Activated CD4-positive, alpha-beta T cell treated with anti-CD3 and anti-CD28 coated beads for 4 hours (primary cell): ENCODE measurements at regions not wholly inside any gene's neighbourhood (a gene's known extent, or its start where the extent isn't known, plus 50 kb on each side); places are given as distances from the start of the nearest gene placed in this dataset.

Experiments used
- DNase-seq, 2 donors: peaks; one replicate each; pipeline ENCODE4 v3.0.0-alpha.2; 2020

DNA sequence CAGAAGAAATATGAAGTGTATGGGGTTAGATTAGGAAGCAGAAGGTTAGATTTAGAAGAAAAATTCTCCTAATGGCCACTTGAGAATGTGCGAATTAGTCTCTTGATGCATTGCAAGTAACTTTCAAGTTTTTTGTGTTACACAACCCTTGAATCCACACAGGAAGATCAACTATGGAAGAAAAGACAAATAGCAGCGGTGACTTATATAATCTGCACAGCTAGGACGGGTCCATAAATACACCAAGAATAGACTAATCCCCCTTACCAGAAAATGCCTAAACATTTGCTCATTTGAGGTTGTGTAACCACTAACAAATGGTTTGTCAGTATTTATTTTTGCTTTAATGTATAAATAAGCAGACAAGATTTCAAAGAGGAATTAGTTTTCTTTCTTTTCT, 182.6 kb downstream of the TGFB2 start:
- no peak for DNase-seq

DNA sequence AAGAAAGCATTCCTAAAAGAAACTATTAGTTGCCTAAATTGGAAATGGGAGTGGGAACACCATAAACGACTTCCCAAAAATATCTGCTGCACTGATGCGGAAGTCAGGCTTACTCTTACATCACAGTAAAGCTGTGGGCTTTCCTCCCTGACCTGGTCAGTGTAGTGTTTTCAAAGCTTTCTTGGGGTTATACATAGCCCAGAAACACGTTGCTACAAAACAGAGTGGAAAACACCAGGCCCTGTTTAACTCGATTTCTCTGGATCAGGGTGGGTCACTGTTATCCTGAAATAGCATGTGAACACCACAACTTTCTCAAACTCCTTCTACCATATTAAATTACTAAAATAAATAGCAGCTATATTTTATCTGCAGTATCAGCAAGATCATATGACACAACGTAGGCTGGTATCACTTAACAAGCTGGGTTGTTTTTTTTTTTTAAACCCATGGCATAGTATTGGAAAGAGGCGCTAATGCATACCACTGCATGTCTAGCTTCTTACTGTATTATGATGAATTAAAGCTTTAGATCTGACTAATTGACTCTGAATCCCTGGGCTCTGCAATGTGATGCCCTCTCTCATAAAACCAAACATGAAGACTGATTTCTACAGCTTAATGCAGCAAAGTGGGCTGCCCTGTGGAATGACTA, 184.6 kb downstream of the TGFB2 start:
- no peak for DNase-seq

DNA sequence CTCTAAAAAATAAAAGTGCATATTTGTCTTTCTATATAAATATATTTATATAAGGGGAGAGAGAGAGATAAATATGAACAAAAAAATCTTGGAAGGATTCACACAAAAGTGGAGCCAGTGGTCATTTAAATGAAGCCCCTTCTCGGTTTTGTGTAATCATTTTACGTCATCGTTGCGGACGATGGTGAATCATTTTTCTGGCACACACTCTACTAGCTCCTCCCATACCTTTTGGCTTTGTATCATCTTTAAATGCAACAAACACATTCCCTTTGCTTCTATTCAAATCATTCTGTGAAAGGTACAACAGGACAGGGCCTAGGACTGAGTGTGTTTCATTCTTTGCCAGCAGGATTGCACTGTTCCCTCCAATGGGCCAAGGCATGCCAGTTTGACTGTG, 186.8 kb downstream of the TGFB2 start:
- DNase-seq, result no peak

DNA sequence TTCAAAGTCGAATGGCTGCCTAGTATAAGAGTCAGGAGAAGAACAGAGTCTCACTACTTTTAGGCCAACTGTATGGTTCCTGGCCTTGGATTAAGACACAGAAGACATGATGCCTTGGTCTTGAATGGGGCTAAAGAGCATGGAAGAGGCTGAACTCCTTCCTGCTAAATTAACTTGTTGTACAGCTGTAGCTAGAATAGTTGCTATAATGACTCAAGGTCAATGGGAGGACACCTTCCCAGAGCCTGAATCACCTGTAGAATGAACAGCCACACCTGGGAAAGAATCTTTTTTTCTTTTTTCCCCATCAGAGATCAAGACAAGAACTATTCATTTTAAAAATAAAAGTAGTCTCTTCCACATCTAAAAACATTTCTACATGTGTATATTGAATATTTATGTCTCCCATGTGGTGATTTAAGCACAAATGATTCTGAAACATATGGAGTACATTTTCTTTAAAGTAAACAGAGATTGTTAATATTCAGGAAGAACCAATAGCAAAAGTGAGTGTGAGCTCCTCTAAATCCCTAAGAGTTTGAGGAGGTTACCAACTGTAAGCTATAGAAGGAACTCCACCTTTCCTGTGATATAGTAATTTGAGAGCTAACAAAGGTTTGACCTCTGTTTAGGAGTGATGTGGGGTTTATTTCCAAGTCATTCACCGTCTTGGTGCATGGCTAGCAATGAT, 191.3 kb downstream of the TGFB2 start:
- no peak for DNase-seq

DNA sequence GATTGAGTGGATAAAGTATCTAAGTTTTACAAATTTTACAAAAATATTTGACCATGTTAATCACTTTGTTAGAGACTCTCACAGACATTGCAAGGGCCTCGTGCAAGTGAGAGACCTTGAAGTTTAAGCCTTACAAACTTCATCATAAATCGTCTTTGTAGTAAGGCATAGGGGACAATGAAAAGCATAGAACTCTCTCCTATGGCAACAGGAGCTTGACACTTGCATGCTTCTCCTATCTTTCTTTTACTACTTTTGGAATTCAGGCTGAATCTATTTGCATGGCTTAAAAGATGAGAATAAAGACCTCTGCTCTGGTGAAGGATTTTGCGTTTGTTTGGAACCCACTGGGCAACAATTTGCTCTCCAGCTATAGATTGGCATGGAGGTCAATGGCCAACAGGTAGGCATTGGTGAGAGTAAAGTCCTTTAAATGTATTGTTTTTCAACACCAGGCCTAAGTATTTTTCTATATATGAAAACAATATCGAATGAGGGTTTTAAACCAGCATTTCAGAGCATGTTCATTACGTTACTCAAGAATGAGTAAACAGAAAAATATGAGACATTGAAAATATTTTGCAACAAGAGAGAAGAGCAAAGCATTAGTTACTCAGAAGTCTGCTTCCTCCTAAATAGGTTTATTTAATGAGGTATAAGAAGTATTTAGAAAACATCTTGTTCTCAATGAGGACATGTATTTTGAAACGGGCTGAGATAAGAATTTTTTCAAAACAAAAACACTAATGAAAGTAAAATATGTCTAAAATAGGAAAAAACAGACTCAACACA, 192.2 kb downstream of the TGFB2 start:
- DNase-seq, result no peak

DNA sequence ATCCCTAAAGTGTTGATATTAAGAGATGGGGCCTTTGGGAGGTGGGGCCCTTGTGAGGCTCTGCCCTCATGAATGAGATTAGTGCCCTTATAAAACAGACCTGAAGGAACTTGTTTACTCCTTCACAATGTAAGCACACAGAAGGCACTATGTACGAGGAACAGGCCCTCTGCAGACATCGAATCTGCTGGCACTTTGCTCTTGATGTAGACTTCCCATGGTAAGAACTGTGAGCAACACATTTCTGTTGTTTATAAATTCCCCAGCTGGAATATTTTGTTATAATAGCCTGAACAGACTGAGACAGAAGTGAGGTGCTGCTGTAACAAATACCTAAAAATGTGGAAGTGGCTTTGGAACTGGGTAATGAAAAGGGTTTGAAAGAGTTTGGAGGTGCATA, 193.2 kb downstream of the TGFB2 start:
- DNase-seq, result no peak

DNA sequence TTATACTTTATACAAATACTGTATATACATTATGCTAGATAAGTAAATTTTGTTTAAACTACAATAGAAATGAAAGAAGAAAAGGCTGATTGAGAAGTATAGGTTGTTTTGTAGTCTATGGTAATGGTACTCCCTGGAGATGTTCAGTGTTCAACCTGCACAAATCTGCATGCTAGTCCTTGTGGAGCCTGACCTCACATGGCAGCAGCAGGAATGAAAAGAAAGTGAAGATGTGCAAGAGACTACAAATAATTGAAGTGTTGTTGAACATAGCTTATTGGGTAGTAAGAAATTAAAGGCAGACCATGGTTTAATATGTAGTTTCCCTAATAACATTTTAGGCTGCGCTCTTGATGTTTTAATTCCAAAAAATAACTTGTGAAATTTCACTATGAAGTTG, 201.2 kb downstream of the TGFB2 start:
- no peak for DNase-seq

DNA sequence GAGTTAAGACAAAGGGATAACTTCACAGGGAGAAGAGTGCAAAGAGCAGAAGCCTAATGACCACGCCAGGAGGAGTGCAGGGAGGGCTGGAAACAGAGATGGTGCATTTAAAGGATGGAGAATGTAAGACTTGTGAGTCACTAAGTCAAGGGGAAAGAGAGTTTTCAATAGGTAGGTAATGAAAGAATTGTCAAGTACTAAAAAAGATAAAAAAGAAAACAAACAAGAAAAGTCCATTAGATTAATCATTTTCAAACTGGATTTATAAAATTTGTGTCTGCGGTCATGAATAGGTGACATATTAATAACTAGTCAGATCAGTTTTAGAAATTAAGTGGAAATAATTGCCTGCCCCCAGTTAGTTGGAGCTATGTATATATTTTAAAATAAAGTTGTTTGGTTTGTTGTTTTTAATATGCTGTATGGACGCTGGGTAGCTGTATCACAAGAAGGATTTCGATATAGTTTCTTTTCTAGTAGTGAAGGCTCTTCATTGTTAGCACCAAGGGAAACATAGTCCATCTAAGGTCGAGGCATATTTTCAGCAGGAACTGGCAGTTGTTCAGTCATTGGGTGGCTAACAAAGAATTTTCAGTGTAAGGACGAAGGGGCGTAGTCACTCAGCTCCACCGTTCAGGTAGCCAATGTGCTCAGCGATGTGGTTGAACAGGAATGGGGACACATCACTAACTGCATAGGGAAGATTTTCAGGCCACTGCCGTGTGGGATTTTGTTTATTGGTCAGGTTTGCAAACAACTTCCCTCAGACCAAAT, 203.0 kb downstream of the TGFB2 start:
- DNase-seq, result no peak

DNA sequence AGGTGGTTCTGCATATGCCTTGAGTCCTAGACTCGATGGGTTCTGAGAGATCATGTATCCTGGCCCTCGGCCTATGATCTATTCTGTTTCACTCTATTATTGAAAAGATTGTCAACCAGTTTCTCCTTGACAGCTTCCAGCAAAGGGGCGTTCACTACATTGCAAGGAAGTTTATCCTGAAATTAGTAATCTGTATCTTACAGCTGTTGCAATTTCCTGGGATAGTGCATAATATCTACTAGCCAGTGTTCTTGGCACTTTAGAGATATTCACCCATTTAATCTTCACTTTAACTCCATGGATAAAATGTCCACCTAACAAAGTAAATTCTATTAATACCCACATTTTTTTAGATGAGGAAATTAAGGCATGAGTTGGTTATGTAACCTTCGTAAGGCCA, 203.6 kb downstream of the TGFB2 start:
- DNase-seq, result no peak

DNA sequence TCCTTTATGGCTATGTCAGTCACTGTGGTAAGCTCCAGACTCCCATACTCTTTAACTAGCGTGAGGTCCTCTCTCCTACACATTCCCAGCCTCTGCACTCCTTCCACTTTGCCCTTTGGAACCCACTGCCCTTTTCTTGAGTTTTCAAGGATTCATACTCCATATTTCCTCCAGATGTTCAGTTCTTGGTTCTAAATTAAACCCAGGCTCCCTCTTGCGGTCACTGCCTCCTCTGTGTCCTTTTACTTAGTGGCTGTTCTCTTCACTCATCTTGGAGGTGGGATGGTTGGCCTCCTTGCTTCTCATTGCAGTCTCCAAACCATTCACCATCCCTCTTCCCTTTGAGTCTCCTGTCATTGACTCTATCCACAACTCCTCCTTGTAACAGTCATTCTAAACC, 208.1 kb downstream of the TGFB2 start:
- DNase-seq, result no peak

DNA sequence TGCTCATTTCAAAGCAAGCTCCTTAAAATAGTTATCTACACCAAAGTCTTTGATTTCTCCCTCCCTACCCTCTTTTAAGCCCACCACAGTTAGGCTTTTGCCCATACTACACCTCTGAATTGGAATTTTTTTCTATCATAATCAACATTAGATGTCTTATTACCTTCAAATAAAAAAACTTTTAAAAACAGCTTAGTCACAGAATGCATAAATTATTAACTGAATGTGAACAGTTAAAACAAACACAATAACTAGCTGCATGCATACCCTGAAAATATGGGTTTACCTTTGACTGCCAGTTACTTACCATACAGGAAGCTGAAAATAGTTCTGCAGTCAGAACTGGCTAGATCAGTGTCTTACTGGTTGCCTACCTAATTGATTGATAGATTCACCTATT, 210.9 kb downstream of the TGFB2 start:
- DNase-seq, result no peak

DNA sequence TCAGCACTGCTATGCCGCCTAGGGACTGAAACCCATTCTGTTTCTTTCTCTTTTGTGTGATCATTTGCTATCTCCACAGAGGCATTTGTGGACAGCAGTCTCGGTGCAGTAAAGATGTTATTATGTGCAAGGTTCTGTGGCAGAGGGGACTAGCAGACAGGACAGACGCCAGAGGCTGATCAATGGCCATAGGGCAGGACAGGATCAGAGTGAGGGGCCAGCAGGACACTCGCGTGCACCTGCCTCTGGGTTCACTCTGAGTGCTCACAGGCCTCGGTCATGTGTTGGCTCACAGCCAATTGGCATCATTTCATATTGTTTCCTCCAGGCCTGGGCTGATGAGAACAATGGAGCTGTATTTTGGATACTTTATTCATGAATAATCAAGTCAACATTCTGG, 212.6 kb downstream of the TGFB2 start:
- DNase-seq, result no peak

DNA sequence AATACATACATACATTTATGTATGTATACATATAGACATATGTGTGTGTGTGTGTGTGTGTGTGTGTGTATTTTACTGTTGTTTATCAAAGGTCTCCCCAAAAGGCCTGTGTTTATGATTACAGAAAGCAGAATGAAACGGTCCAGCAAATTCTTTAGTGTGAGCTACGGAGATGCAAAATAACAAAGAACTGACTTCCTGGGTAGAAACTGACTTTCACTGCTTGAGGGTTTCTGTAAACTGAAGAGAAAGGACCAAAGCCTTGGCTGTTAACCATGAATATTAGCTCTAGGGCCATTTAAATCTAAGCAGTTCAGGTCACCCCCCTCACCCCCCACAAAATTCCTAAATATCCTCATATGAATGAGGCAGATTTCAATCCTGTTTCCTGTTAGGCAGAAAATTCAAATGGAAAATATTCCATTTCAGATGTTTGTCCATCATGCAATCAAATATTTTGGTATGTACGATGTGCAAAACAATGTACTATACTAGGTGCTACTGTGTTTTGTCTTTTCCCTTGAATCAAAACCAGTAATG, 213.2 kb downstream of the TGFB2 start:
- no peak for DNase-seq

DNA sequence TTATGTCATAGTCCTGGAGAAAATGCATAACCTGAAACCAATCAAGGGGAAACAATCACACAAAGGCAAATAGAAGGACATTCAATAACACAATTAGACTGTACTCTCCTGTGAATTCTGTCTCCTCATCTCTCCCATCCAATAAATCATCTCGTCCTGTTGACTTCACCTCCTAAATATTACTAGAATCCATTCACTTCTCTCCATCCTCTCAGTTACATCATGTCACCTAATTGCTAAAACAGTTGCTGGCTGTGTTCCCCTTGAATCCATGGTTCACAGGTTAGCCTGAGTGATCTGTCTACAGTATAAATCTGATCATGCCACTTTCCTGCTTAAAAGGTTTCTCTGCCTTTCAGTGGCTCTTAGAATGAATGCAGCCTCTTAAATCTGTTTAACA, 220.2 kb downstream of the TGFB2 start:
- DNase-seq, result no peak

DNA sequence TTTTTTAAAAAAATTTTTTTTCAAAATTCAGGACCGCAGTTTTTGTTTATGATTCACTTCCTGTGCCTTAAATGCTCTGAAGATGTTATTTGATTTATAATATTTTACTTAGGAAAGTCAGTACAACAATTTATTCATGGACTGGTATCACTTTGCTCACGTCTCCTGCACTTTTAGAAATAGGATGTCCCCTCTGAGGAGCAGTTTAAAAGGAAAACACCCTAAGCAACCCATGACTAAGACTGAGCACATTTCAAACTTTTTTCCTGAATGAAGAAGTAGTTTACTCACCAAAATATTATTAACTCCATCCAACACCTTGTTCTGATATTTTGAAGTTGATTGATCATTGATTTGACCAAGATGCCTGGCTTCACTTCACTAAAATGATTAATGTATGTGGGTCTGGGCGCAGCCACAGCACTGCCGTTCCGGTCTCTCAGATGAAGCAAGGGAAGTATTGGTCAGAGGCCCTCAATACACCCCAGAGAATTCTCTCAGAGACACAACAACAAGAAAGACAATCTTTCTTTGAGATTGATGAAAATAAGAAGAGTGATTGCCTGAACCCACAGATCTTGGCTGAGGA, 223.9 kb downstream of the TGFB2 start:
- DNase-seq, result no peak

DNA sequence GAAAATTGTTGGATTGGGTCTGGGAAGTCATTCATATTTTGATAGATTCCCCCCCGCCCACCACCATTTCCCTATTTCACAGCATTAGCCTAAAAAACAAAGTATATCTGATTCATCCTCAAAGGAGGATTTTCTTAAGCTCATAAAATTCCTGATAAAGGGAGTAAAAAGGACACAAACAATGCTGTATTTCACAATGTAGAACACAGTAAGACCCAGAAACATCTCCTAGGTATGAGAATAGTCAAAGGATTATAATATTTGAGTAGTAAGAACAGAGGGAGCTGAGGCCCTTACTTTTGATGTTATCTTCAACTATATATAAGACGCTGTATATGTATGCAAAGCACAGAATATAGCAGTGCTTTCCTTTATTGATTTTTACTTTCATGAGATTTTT, 225.3 kb downstream of the TGFB2 start:
- DNase-seq, result no peak

DNA sequence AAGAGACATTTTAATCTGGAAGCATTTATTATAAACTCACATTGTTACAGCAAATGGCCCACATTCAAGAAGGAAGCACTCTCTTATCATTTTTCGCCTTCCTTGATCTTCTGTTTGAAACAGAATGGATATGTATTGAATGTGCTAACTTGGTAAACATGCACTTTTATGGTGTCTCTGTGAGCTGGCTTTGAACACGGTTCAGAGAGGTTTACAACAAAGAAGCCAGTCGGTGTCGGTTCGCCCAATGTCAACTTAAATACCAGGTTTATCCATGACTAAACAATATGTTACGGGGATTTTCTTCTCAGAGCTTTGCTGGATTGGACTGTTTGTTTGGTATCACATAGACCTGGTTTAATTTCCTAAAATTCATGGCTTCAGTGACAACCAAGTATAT, 226.4 kb downstream of the TGFB2 start:
- no peak for DNase-seq

DNA sequence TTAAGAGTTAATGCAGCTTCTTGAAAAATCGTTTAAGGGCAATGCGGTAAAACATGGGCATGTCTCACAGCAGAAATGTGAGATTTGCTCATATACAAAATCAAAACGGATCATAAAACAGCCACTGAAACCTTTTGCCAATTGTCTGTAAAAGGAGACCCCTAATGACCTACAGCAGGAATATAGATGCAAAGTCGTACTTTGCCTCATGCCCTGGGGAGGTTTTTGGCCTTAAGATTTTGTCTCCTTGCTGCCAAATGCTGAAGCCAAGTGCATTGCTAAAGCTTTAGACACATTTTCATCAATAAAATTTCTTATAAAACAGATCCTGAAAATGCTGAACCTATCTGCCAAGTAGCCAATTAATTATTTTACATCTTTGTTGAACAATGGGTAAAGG, 226.9 kb downstream of the TGFB2 start:
- DNase-seq, result no peak

DNA sequence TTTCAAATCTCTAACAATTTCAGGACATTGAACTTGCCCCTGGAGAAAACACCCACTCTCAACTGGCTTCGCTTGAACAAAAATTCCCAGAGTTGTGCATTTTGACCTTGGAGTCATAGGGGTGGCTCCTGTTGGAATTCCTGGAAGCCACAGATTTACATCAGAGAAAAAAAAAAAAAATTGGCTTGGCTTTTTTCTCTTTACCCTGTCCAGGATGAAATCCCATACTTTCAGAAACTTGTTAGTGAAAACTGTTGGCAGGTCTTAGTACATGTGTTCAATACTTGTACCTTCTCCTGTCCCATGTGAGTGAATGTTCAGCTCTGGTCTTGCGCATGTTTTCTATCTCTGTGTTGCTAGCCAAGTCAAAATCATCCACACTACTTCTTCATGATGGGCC, 228.8 kb downstream of the TGFB2 start:
- no peak for DNase-seq

DNA sequence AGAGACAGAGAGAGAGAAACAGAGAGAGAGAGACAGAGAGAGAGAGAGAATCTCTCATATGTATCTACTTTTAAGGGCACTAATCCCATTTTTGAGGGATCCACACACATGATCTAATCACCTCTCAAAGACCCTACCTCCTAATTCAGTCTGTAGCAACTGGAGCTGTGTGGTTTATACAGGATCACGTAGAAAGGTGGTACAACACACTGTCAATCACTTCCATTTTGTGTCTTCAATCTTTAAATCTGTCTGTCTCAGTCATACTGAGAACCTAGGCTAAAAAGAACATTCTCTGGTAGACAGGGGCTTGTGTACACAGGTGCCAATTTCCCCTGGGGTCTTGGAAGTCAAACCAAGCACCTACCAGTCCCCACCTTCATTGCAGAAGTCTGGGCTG, 229.9 kb downstream of the TGFB2 start:
- no peak for DNase-seq

DNA sequence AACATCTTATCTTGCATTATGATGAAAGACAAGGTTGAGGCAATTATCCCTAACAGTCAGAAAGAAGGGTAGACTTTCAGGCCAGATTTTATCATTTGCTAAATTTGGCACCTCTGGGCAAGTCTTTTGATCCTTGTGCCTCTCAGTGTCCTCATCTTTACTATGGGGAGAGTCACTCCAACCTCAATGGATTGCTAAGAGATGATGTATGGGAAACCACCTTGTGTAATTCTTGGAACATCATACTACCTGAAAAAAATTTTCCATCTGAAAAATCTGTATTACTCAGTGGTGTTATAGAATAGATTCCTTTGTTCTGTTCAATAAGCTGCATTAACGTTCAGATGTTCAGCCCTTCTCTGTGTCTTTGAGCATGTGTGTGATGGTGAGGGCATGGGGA, 230.7 kb downstream of the TGFB2 start:
- DNase-seq, result no peak

DNA sequence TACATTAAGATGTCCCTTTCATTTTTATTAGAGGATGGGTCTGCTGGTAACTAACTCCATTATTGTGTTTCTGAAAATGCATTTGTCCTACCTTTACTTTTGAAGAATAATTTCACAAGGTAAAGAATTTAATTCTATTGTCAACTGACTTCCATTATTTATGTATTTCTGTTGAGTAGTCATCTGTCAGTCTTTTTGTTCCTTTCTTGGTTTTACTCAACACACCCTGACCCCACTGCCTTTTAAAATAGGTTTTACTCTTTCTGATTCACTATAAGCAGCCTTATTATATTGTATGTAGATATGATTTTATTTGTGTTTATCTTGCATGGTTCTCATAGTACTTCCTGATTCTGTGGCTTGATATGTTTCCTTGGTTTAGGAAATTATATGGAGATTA, 237.5 kb downstream of the TGFB2 start:
- DNase-seq, result no peak
